Astrocyte of the cerebellum (primary cell): ENCODE measurements at regions not wholly inside any gene's neighbourhood (a gene's known extent, or its start where the extent isn't known, plus 50 kb on each side); places are given as distances from the start of the nearest gene placed in this dataset.

Experiments
- DNase-seq: peaks from one replicate; pipeline ENCODE4 v3.0.0-alpha.2; 2011; ENCODE audit warnings: low read depth
- H3K4me3 ChIP-seq: 2 replicates; pipeline ENCODE4 v1.5.1; 2011; ENCODE audit warnings: mild to moderate bottlenecking, low read depth, low read length, moderate library complexity
- CTCF ChIP-seq: IDR thresholded peaks from 2 replicates; pipeline ENCODE4 v1.5.1; 2012; ENCODE audit warnings: low read length, low read depth, moderate library complexity, mild to moderate bottlenecking; ENCODE audit errors: missing control alignments
- in situ Hi-C: cut with HindIII; loops from 2 replicates; pipeline ENCODE4 v1.10.0; 2017; ENCODE audit warnings: low sequenced_read_pairs

DNA sequence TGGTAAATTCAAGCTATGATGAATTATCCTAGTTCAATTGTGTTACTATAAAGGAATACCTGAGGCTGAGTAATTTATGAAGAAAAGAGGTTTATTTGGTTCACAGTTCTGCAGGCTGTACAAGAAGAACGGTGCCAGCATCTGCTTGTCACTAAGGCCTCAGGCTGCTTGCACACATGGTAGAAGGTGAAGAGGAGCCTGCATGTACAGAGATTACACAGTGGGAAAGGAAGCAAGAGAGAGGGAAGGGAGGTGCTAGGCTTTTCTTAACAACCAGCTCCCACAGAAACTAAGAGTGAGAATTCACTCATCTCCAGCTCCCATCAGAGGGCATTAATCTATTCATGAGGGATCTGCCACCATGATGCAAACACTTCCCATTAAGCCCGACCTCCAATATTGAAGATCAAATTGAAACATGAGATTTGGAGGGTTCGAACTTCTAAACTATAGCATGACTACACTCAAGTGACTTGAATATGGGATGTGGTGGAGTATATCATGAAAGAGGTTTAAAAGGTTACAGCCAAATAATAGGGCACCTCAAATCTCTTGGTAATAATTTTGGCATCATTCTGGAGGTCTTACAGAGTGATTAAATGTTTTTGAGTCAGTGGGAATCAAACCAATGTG is 58.4 kb upstream of the ETAA1 start:
- H3K4me3 ChIP-seq = no peak overlapping the region
- DNase-seq = no peak
- in situ Hi-C loops = no loop called here
- TF ChIP-seq CTCF = no peak

- DNase-seq = no peak
- no peak for TF ChIP-seq CTCF
- H3K4me3 ChIP-seq = no peak overlapping the region
- in situ Hi-C loops = no loop called here
These were observed 57.8 kb upstream of the ETAA1 start for GRCh38 chr2:67339234-67339885.

DNA sequence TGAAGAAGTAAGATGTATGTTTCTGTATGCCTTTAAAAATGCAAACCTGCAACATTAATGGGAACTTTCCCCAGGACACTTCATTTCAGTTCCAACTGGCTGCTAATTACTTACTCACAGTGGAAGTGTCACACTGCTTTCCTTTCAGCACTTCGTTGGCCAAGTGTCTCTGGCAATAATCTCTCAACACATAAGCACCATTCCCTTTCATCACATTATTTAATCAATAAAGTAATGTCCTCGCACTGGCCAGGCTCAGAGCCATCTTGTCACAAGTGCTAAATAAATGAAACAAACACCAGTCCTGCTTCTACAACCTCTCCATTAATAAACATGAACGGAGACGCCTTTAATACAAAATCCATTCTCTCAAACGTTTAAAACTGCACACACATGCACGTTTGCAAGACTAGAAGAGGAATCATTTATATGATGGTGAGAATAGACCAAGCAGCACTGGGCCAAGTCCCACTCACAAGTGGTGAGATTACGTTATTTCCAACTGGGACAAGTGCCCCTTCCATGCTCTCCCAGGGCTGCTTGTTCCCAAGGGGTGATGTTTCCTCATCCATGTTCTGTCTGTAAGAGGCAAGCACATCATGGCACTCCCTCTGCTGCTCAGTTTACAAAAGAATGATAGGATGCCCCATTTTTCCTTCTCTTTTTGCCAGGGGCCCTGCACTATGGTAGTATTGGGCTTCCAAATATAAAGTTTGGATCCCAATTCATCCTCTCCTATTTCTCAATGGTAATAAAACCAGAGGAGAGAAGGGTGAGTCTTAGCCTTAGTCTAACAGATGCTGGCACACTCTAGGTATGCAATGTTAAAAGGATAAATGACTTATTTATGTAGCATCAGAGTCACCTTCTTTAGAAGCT is 56.8 kb upstream of the ETAA1 start:
- in situ Hi-C loops = no loop called here
- TF ChIP-seq CTCF = no peak
- DNase-seq = no peak
- no peak overlapping the region for H3K4me3 ChIP-seq

DNA sequence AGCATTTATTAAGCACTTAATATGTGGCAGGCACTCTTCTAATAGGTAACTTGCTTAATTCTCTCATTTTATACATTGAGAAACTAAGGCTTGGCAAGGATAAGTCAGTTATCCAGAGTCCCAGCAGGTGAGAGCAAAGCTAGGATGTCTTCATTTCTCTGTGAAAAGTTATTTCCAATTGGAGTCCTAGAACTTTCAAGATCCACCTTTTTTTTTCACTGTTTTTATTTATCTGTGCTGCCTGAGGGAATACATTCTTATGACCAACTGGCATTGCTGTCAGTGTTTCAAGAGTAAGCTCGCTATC is 56.2 kb upstream of the ETAA1 start:
- TF ChIP-seq CTCF = no peak
- DNase-seq = no peak
- no peak overlapping the region for H3K4me3 ChIP-seq
- in situ Hi-C loops = no loop called here

DNA sequence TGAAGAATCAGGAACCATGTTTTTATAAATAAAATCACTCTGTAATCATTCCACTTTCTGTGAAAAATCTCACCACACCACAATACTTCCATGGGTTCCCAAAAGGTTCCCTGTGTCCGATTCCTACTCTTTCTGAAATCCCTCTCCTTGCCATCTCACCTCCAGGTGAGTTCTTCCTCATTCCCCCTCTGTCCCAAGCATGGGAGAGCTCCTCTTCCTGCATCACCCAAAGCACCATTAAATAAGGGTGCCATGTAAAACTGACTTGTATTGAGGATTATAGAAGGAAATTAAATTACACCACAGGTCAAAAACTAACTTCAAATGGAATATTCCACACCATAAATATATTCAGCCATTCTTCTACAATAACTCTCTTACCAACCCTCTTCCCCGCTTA is 55.8 kb upstream of the ETAA1 start:
- TF ChIP-seq CTCF = no peak
- in situ Hi-C loops = no loop called here
- no peak overlapping the region for H3K4me3 ChIP-seq
- no peak for DNase-seq

DNA sequence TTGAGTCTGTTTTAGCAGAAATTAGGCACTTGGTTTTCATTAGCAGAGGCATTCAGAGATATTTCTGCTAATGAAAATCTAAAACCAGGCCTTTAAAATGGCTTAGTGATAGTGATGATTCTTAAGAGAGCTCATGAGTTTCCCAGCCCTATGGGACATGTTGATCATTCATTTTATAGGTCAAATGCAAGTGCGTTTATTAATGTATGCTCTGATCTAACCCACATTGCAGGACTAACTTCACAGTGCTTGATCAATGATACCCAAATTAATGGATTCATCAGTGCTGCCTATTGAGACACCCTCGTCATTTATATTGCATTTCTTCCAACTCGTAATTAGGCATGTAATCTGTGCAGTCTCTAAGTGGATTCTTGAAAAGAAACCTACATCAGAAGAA is 54.7 kb upstream of the ETAA1 start:
- DNase-seq = no peak
- no peak for TF ChIP-seq CTCF
- no peak overlapping the region for H3K4me3 ChIP-seq
- in situ Hi-C loops = no loop called here
